ENCODE measurements at regions not wholly inside any gene's neighbourhood (a gene's known extent, or its start where the extent isn't known, plus 50 kb on each side); places are given as distances from the start of the nearest gene placed in this dataset.
"Not testable (repeated sequence)": the region's sequence is repeated elsewhere in the genome, so short reads cannot be mapped to it uniquely, and the experiment has no call there.

GRCh38 chr10:105605104-105605503, 964.0 kb downstream of the SORCS3 start:
- DNase-seq (ENCODE audit: low read depth in 4 of 4, low spot score in 3 of 4): no peak

- no peak for DNase-seq (ENCODE audit: low read depth in 4 of 4, low spot score in 3 of 4)
Measured at GRCh38 chr10:105598207-105598606, 957.1 kb downstream of the SORCS3 start.

GRCh38 chr10:105597312-105597711, 956.2 kb downstream of the SORCS3 start:
- DNase-seq (ENCODE audit: low read depth in 4 of 4, low spot score in 3 of 4): no peak

GRCh38 chr10:105596749-105597148, 955.7 kb downstream of the SORCS3 start:
- DNase-seq (ENCODE audit: low read depth in 4 of 4, low spot score in 3 of 4): no peak

- DNase-seq (ENCODE audit: low read depth in 4 of 4, low spot score in 3 of 4): no peak
Measured at GRCh38 chr10:105594296-105594695, 953.2 kb downstream of the SORCS3 start.

GRCh38 chr10:105592468-105592867, 951.4 kb downstream of the SORCS3 start:
- DNase-seq (ENCODE audit: low read depth in 4 of 4, low spot score in 3 of 4): no peak

- DNase-seq (ENCODE audit: low read depth in 4 of 4, low spot score in 3 of 4): no peak
Measured at GRCh38 chr10:105586451-105587098, 945.5 kb downstream of the SORCS3 start.

- no peak for DNase-seq (ENCODE audit: low read depth in 4 of 4, low spot score in 3 of 4)
Measured at GRCh38 chr10:105585753-105586152, 944.7 kb downstream of the SORCS3 start.

GRCh38 chr10:105585171-105585570, 944.1 kb downstream of the SORCS3 start:
- no peak for DNase-seq (ENCODE audit: low read depth in 4 of 4, low spot score in 3 of 4)

- no peak for DNase-seq (ENCODE audit: low read depth in 4 of 4, low spot score in 3 of 4)
Measured at GRCh38 chr10:105579112-105579511, 938.0 kb downstream of the SORCS3 start.

- no peak for DNase-seq (ENCODE audit: low read depth in 4 of 4, low spot score in 3 of 4)
Measured at GRCh38 chr10:105577865-105578607, 936.9 kb downstream of the SORCS3 start.

- no peak for DNase-seq (ENCODE audit: low read depth in 4 of 4, low spot score in 3 of 4)
Measured at GRCh38 chr10:105559333-105560097, 918.4 kb downstream of the SORCS3 start.

- not testable (repeated sequence) for DNase-seq (ENCODE audit: low read depth in 4 of 4, low spot score in 3 of 4)
Measured at GRCh38 chr10:105550453-105550852, 909.4 kb downstream of the SORCS3 start.

GRCh38 chr10:105549731-105550130, 908.6 kb downstream of the SORCS3 start:
- DNase-seq (ENCODE audit: low read depth in 4 of 4, low spot score in 3 of 4): no peak

GRCh38 chr10:105545101-105545500, 904.0 kb downstream of the SORCS3 start:
- DNase-seq (ENCODE audit: low read depth in 4 of 4, low spot score in 3 of 4): no peak

- DNase-seq (ENCODE audit: low read depth in 4 of 4, low spot score in 3 of 4): no peak
Measured at GRCh38 chr10:105540381-105540780, 899.3 kb downstream of the SORCS3 start.

- DNase-seq (ENCODE audit: low read depth in 4 of 4, low spot score in 3 of 4): no peak
Measured at GRCh38 chr10:105538874-105539273, 897.8 kb downstream of the SORCS3 start.

GRCh38 chr10:105535478-105535877, 894.4 kb downstream of the SORCS3 start:
- no peak for DNase-seq (ENCODE audit: low read depth in 4 of 4, low spot score in 3 of 4)

- no peak for DNase-seq (ENCODE audit: low read depth in 4 of 4, low spot score in 3 of 4)
Measured at GRCh38 chr10:105534086-105534485, 893.0 kb downstream of the SORCS3 start.

- no peak for DNase-seq (ENCODE audit: low read depth in 4 of 4, low spot score in 3 of 4)
Measured at GRCh38 chr10:105516511-105516910, 875.4 kb downstream of the SORCS3 start.

GRCh38 chr10:105514106-105514505, 873.0 kb downstream of the SORCS3 start:
- DNase-seq (ENCODE audit: low read depth in 4 of 4, low spot score in 3 of 4): no peak

- no peak for DNase-seq (ENCODE audit: low read depth in 4 of 4, low spot score in 3 of 4)
Measured at GRCh38 chr10:105509517-105509916, 868.4 kb downstream of the SORCS3 start.
